Osteocyte (in vitro differentiated cells): ENCODE measurements at regions not wholly inside any gene's neighbourhood (a gene's known extent, or its start where the extent isn't known, plus 50 kb on each side); places are given as distances from the start of the nearest gene placed in this dataset.

ENCODE experiments used
- DNase-seq: peaks from one replicate; pipeline ENCODE4 v3.0.0; 2021; ENCODE audit warnings: mixed read lengths; ENCODE audit not compliant: unreplicated experiment; ENCODE audit errors: extremely low spot score
- H3K27ac Mint-ChIP-seq: one replicate; pipeline ENCODE4 v1.8.0; 2021; ENCODE audit warnings: mild to moderate bottlenecking, mixed read lengths; ENCODE audit not compliant: unreplicated experiment
- H3K27me3 Mint-ChIP-seq: one replicate; pipeline ENCODE4 v1.8.0; 2021; ENCODE audit warnings: mixed read lengths; ENCODE audit not compliant: unreplicated experiment
- H3K36me3 Mint-ChIP-seq: one replicate; pipeline ENCODE4 v1.8.0; 2021; ENCODE audit warnings: mixed read lengths; ENCODE audit not compliant: unreplicated experiment
- H3K4me1 Mint-ChIP-seq: one replicate; pipeline ENCODE4 v1.8.0; 2021; ENCODE audit warnings: mixed read lengths; ENCODE audit not compliant: unreplicated experiment
- H3K4me3 Mint-ChIP-seq: one replicate; pipeline ENCODE4 v1.8.0; 2021; ENCODE audit warnings: mild to moderate bottlenecking, moderate library complexity, mixed read lengths; ENCODE audit not compliant: unreplicated experiment
- H3K9me3 Mint-ChIP-seq: one replicate; pipeline ENCODE4 v1.8.0; 2021; ENCODE audit warnings: mixed read lengths; ENCODE audit not compliant: unreplicated experiment
- CTCF ChIP-seq: fragments of 200-600 bp; sonication (generic); IDR thresholded peaks from 2 replicates; pipeline ENCODE4 v1.5.0; 2021; ENCODE audit warnings: antibody characterized with exemption, mild to moderate bottlenecking, moderate library complexity

GRCh38 chr4:81375745-81376144 lies 96.0 kb downstream of the RASGEF1B start:
- DNase-seq = no peak

GRCh38 chr4:81369886-81370285 lies 101.8 kb downstream of the RASGEF1B start:
- TF ChIP-seq CTCF = no peak
- Mint-ChIP-seq H3K4me1 (no peaks in the 10 kb centered on the region), H3K36me3 (no peaks in the 10 kb centered on the region), H3K27ac (no peak overlapping the region), H3K9me3 (no peaks in the 10 kb centered on the region), H3K27me3 (peaks cover 11% of the 10 kb centered on the region), H3K4me3 (no peak overlapping the region)
- DNase-seq = no peak

More at GRCh38 chr4:81375745-81376144, 96.0 kb downstream of the RASGEF1B start:
- Mint-ChIP-seq H3K27ac (no peak overlapping the region), H3K36me3 (no peaks in the 10 kb centered on the region), H3K27me3 (peaks cover 7% of the 10 kb centered on the region), H3K9me3 (no peaks in the 10 kb centered on the region), H3K4me1 (no peaks in the 10 kb centered on the region), H3K4me3 (no peak overlapping the region)
- TF ChIP-seq CTCF = no peak

GRCh38 chr4:81366779-81367178 lies 104.9 kb downstream of the RASGEF1B start:
- DNase-seq = no peak
- H3K36me3 Mint-ChIP-seq = no peaks in the 10 kb centered on the region
- no peaks in the 10 kb centered on the region for H3K9me3 Mint-ChIP-seq
- no peaks in the 10 kb centered on the region for H3K4me1 Mint-ChIP-seq
- H3K4me3 Mint-ChIP-seq = no peak overlapping the region
- H3K27ac Mint-ChIP-seq = no peak overlapping the region
- peaks cover 15% of the 10 kb centered on the region for H3K27me3 Mint-ChIP-seq
- no peak for TF ChIP-seq CTCF

GRCh38 chr4:81360737-81361136 lies 111.0 kb downstream of the RASGEF1B start:
- TF ChIP-seq CTCF = no peak
- Mint-ChIP-seq H3K4me1 (no peaks in the 10 kb centered on the region), H3K27me3 (peaks cover 7% of the 10 kb centered on the region), H3K9me3 (no peaks in the 10 kb centered on the region), H3K4me3 (no peak overlapping the region), H3K36me3 (no peaks in the 10 kb centered on the region), H3K27ac (no peak overlapping the region)
- DNase-seq = no peak

- TF ChIP-seq CTCF = no peak
- no peaks in the 10 kb centered on the region for H3K4me1 Mint-ChIP-seq
- peaks cover 7% of the 10 kb centered on the region for H3K27me3 Mint-ChIP-seq
- no peak for DNase-seq
- H3K4me3 Mint-ChIP-seq = no peak overlapping the region
- H3K9me3 Mint-ChIP-seq = no peaks in the 10 kb centered on the region
- no peak overlapping the region for H3K27ac Mint-ChIP-seq
- no peaks in the 10 kb centered on the region for H3K36me3 Mint-ChIP-seq
These were observed 112.5 kb downstream of the RASGEF1B start for GRCh38 chr4:81359207-81359606.
